IMR-90 (cell line): ENCODE measurements at regions not wholly inside any gene's neighbourhood (a gene's known extent, or its start where the extent isn't known, plus 50 kb on each side); places are given as distances from the start of the nearest gene placed in this dataset.

Source experiments
- ATAC-seq: fragments of 200-7000 bp; cut with Tn5 transposase; 2 replicates; pipeline ENCODE4 v1.9.1; 2020; ENCODE audit warnings: low read depth, mild to moderate bottlenecking, moderate library complexity
- BruUV-seq: library from RNA; stranded (reverse); fragments of 400-500 nt; replicated peaks from 2 replicates; lab custom pipeline; 2021; lab: Mats Ljungman, UMichigan
- CTCF ChIA-PET: fragments of 300-600 bp; formaldehyde crosslinking; extraction: SDS; loops from one replicate; lab custom pipeline; 2021; ENCODE audit warnings: antibody characterized with exemption; lab: Yijun Ruan, JAX
- POLR2A ChIA-PET: fragments of 300-600 bp; sonication (Branson Sonifier 250); formaldehyde crosslinking; loops from one replicate; lab custom pipeline; 2022; ENCODE audit warnings: antibody characterized with exemption; ENCODE audit not compliant: unreplicated experiment; lab: Charles Lee
- DNase-seq: peaks from one replicate; pipeline ENCODE4 v3.0.0; 2013
- H2AFZ ChIP-seq: replicated peaks from 2 replicates; pipeline ENCODE3; 2013; ENCODE audit warnings: low read length, mild to moderate bottlenecking; ENCODE audit not compliant: poor library complexity
- H2AK5ac ChIP-seq: 2 replicates; pipeline ENCODE4 v1.6.1; 2013; ENCODE audit warnings: low read depth, low read length, inconsistent platforms
- H2AK9ac ChIP-seq: replicated peaks from 2 replicates; pipeline ENCODE3; 2013; ENCODE audit warnings: mild to moderate bottlenecking, low read depth, low read length, moderate library complexity; ENCODE audit not compliant: poor library complexity
- H2BK120ac ChIP-seq: 2 replicates; pipeline ENCODE4 v1.6.1; 2013; ENCODE audit warnings: low read depth, low read length, inconsistent platforms
- H2BK15ac ChIP-seq: 3 replicates; pipeline ENCODE4 v1.6.1; 2013; ENCODE audit warnings: low read depth, low read length, inconsistent platforms
- H2BK20ac ChIP-seq: 2 replicates; pipeline ENCODE4 v1.6.1; 2013; ENCODE audit warnings: low read depth, mild to moderate bottlenecking, inconsistent platforms, low read length, moderate library complexity
- H2BK5ac ChIP-seq: 2 replicates; pipeline ENCODE4 v1.6.1; 2013; ENCODE audit warnings: mild to moderate bottlenecking, low read depth, low read length, inconsistent platforms; ENCODE audit not compliant: poor library complexity, severe bottlenecking
- H3K14ac ChIP-seq: replicated peaks from 2 replicates; pipeline ENCODE4 v1.6.1; 2013; ENCODE audit warnings: low read depth, low read length, inconsistent platforms
- H3K18ac ChIP-seq: 2 replicates; pipeline ENCODE4 v1.6.1; 2013; ENCODE audit warnings: low read depth, low read length, control low read depth
- H3K23ac ChIP-seq: 2 replicates; pipeline ENCODE4 v1.6.1; 2013; ENCODE audit warnings: low read depth, low read length, inconsistent platforms
- H3K27ac ChIP-seq: 2 replicates; pipeline ENCODE4 v1.5.1; 2013; ENCODE audit warnings: mild to moderate bottlenecking, control low read depth, low read length; ENCODE audit not compliant: insufficient read depth
- H3K27me3 ChIP-seq: 2 replicates; pipeline ENCODE4 v1.6.1; 2013; ENCODE audit warnings: low read length; ENCODE audit not compliant: control insufficient read depth, insufficient read depth
- H3K36me3 ChIP-seq: 2 replicates; pipeline ENCODE4 v1.6.1; 2013; ENCODE audit warnings: low read length, mixed read lengths; ENCODE audit not compliant: control insufficient read depth, insufficient read depth
- H3K4ac ChIP-seq: 2 replicates; pipeline ENCODE4 v1.6.1; 2013; ENCODE audit warnings: low read depth, low read length, inconsistent platforms
- H3K4me1 ChIP-seq: 2 replicates; pipeline ENCODE4 v1.6.1; 2013; ENCODE audit warnings: low read length, mixed read lengths; ENCODE audit not compliant: control insufficient read depth, insufficient read depth
- H3K4me2 ChIP-seq: 2 replicates; pipeline ENCODE4 v1.6.1; 2013; ENCODE audit warnings: low read depth, mild to moderate bottlenecking, control low read depth, low read length, moderate library complexity
- H3K4me3 ChIP-seq: 2 replicates; pipeline ENCODE4 v1.5.1; 2013; ENCODE audit warnings: low read depth, mild to moderate bottlenecking, control low read depth, low read length, moderate library complexity; ENCODE audit not compliant: insufficient read depth
- H3K56ac ChIP-seq: 2 replicates; pipeline ENCODE4 v1.6.1; 2013; ENCODE audit warnings: low read length, inconsistent platforms; ENCODE audit not compliant: insufficient read depth; ENCODE audit errors: extremely low read depth
- H3K79me1 ChIP-seq, 2 experiments: 2 replicates each; pipeline ENCODE4 v1.6.1; 2013; ENCODE audit warnings: low read length in 2 of 2, inconsistent platforms in 1 of 2, low read depth in 1 of 2
- H3K9ac ChIP-seq: 2 replicates; pipeline ENCODE4 v1.6.1; 2013; ENCODE audit warnings: low read depth, low read length, control low read depth
- H3K9me1 ChIP-seq: 2 replicates; pipeline ENCODE4 v1.6.1; 2013; ENCODE audit warnings: low read length, inconsistent platforms; ENCODE audit not compliant: insufficient read depth
- H3K9me3 ChIP-seq: 2 replicates; pipeline ENCODE4 v1.6.1; 2013; ENCODE audit warnings: low read length; ENCODE audit not compliant: control insufficient read depth, insufficient read depth
- H4K20me1 ChIP-seq: 2 replicates; pipeline ENCODE4 v1.6.1; 2013; ENCODE audit warnings: low read length, inconsistent platforms; ENCODE audit not compliant: insufficient read depth
- H4K5ac ChIP-seq: 2 replicates; pipeline ENCODE4 v1.6.1; 2013; ENCODE audit warnings: mild to moderate bottlenecking, low read depth, low read length, control low read depth
- H4K8ac ChIP-seq, 2 experiments: 2 replicates each; pipeline ENCODE4 v1.6.1; 2013; ENCODE audit warnings: low read depth in 2 of 2, low read length in 2 of 2, control low read depth in 1 of 2, inconsistent platforms in 1 of 2
- H4K91ac ChIP-seq: 2 replicates; pipeline ENCODE4 v1.6.1; 2013; ENCODE audit warnings: low read depth, low read length, inconsistent platforms; ENCODE audit not compliant: insufficient read depth
- RCOR1 ChIP-seq: IDR thresholded peaks from 2 replicates; pipeline ENCODE4 v1.6.1; 2012; ENCODE audit warnings: mild to moderate bottlenecking, low read length, improper control_type of control experiment; ENCODE audit not compliant: insufficient replicate concordance
- WGBS, 2 experiments: methylation state at CpG; one replicate each; pipeline versions ENCODE4 v1.1.5 to v1.1.7; 2013; ENCODE audit warnings: missing lambda C conversion rate in 2 of 2; ENCODE audit not compliant: insufficient read length in 1 of 2; ENCODE audit errors: extremely low coverage in 2 of 2; 5-methylcytosine and 5-hydroxymethylcytosine counted together
- dilution Hi-C: fragments of 300-500 bp; cut with HindIII; formaldehyde crosslinking; loops from one replicate; pipeline ENCODE4 v1.14.3; 2018; ENCODE audit warnings: low sequenced_read_pairs; ENCODE audit not compliant: unreplicated experiment
- in situ Hi-C: fragments of 300-500 bp; cut with MboI; formaldehyde crosslinking; loops from 3 replicates; pipeline ENCODE4 v1.14.3; 2019; ENCODE audit warnings: low sequenced_read_pairs, inconsistent platforms, mixed read lengths
- intact Hi-C: fragments of 100-400 bp; cut with micrococcal nuclease; formaldehyde crosslinking; loops from 2 replicates; pipeline ENCODE4 v1.10.0; 2022

DNA sequence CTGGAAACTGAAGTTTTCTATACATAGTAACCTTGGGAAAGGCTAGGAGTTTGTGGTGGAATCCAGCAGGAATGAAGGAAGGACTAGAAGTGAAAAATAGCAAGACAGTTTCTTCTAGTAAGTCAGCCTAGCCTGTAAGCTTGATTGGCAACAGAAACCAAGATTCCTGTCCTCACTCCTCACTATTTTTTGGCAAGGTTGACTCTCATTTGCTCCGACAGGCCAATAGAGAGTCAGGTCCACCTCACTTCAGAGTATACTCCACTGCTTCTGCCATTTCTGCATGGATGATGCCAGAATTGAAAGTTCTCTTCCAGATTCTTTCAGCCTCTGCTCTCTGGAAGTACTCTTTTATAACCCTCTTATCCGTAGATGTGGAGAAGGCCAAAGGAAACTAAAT, 352.4 kb downstream of the ZNF516 start:
- Histone ChIP-seq H3K9me3 (peaks cover 10% of the 10 kb centered on the region), H3K4me2 (no peak overlapping the region), H2BK20ac (no peak overlapping the region), H4K20me1 (no peaks in the 10 kb centered on the region), H3K27ac (no peak overlapping the region), H2BK5ac (no peak overlapping the region), H3K79me1 (no peaks in the 10 kb centered on the region), H3K27me3 (no peaks in the 10 kb centered on the region), H3K4ac (no peak overlapping the region), H4K91ac (no peak overlapping the region), H2AK9ac (no peak overlapping the region), H3K9me1 (no peaks in the 10 kb centered on the region), H3K9ac (no peak overlapping the region), H3K4me1 (no peaks in the 10 kb centered on the region), H3K14ac (no peak overlapping the region), H2AFZ (no peak overlapping the region), H3K18ac (no peak overlapping the region), H3K4me3 (no peak overlapping the region), H2BK120ac (no peak overlapping the region), H3K36me3 (no peaks in the 10 kb centered on the region), H3K23ac (no peak overlapping the region), H3K56ac (no peak overlapping the region), H2AK5ac (no peak overlapping the region), H4K5ac (no peak overlapping the region), H4K8ac (no peak overlapping the region), H2BK15ac (no peak overlapping the region)
- DNase-seq (no peak), ATAC-seq (no peak)
- WGBS, 2 experiments: no CpG with 5 or more reads among the region's 2 CpGs
- ChIA-PET POLR2A (no interaction called here), CTCF (no interaction called here)
- intact Hi-C loops (no loop called here), in situ Hi-C loops (no loop called here), dilution Hi-C loops (no loop called here)
- BruUV-seq: no TSS peak
- TF ChIP-seq RCOR1: no peak
